H1 (cell line): ENCODE measurements at regions not wholly inside any gene's neighbourhood (a gene's known extent, or its start where the extent isn't known, plus 50 kb on each side); places are given as distances from the start of the nearest gene placed in this dataset.

Source experiments
- CTCF ChIA-PET: fragments of 300-600 bp; sonication (Branson Sonifier 250); formaldehyde crosslinking; loops from one replicate; lab custom pipeline; 2021; ENCODE audit not compliant: partially characterized antibody; lab: Charles Lee
- POLR2A ChIA-PET: fragments of 300-600 bp; sonication (Branson Sonifier 250); formaldehyde crosslinking; loops from one replicate; lab custom pipeline; 2021; ENCODE audit warnings: inconsistent platforms; ENCODE audit not compliant: partially characterized antibody; lab: Charles Lee
- DNase-seq, 2 experiments: peaks; one replicate each; pipeline versions ENCODE4 v3.0.0 to v3.0.0-alpha.2; 2010 to 2022; ENCODE audit warnings: low spot score in 2 of 2, low read depth in 1 of 2, mixed read lengths in 1 of 2
- FAIRE-seq: peaks from 2 replicates; lab custom pipeline; 2011; peaks lifted over from hg19 to GRCh38; lab: Jason Lieb, UNC
- H2AFZ ChIP-seq: 2 replicates; pipeline ENCODE4 v1.8.1; 2012; ENCODE audit warnings: low read length, inconsistent platforms
- H2AK5ac ChIP-seq: 2 replicates; pipeline ENCODE4 v1.6.1; 2013; ENCODE audit warnings: low read depth, low read length
- H2BK120ac ChIP-seq: replicated peaks from 2 replicates; pipeline ENCODE3; 2013; ENCODE audit warnings: low read depth, low read length, inconsistent platforms
- H2BK12ac ChIP-seq: 2 replicates; pipeline ENCODE4 v1.6.1; 2013; ENCODE audit warnings: low read depth, low read length
- H2BK15ac ChIP-seq: 2 replicates; pipeline ENCODE4 v1.6.1; 2013; ENCODE audit warnings: low read length
- H2BK20ac ChIP-seq: 2 replicates; pipeline ENCODE4 v1.6.1; 2013; ENCODE audit warnings: low read length
- H2BK5ac ChIP-seq: 2 replicates; pipeline ENCODE4 v1.6.1; 2013; ENCODE audit warnings: low read depth, low read length
- H3K14ac ChIP-seq: 2 replicates; pipeline ENCODE4 v1.6.1; 2013; ENCODE audit warnings: inconsistent platforms; ENCODE audit not compliant: insufficient read length
- H3K18ac ChIP-seq: 2 replicates; pipeline ENCODE4 v1.6.1; 2013; ENCODE audit warnings: low read length; ENCODE audit errors: extremely low read depth
- H3K23ac ChIP-seq: 2 replicates; pipeline ENCODE4 v1.6.1; 2013; ENCODE audit warnings: inconsistent platforms; ENCODE audit not compliant: insufficient read length
- H3K23me2 ChIP-seq: 2 replicates; pipeline ENCODE4 v1.6.1; 2013; ENCODE audit warnings: low read depth, low read length
- H3K27ac ChIP-seq: 2 replicates; pipeline ENCODE4 v1.6.1; 2011; ENCODE audit warnings: low read depth, low read length, inconsistent platforms
- H3K27me3 ChIP-seq, 4 experiments: replicated peaks in 1 of 4; 1 replicate in 1 of 4; 2 replicates in 3 of 4; pipeline versions ENCODE4 v1.6.1 to v1.8.1; 2011 to 2013; ENCODE audit warnings: low read length in 3 of 4, mild to moderate bottlenecking in 3 of 4, inconsistent platforms in 2 of 4, mixed read lengths in 2 of 4, moderate library complexity in 1 of 4; ENCODE audit not compliant: control insufficient read depth in 3 of 4, insufficient read depth in 3 of 4; ENCODE audit errors: extremely low read depth in 1 of 4
- H3K36me3 ChIP-seq, 4 experiments: 2 replicates each; pipeline versions ENCODE4 v1.6.1 to v1.8.1; 2011 to 2013; ENCODE audit warnings: mild to moderate bottlenecking in 4 of 4, low read length in 3 of 4, moderate library complexity in 2 of 4, control low read depth in 1 of 4, inconsistent platforms in 1 of 4; ENCODE audit not compliant: insufficient read depth in 4 of 4, control insufficient read depth in 2 of 4
- H3K4ac ChIP-seq: replicated peaks from 2 replicates; pipeline ENCODE3; 2013; ENCODE audit warnings: low read length, low read depth, mixed read lengths, inconsistent platforms; ENCODE audit not compliant: insufficient read length
- H3K4me1 ChIP-seq, 4 experiments: replicated peaks in 1 of 4; 1 replicate in 1 of 4; 2 replicates in 3 of 4; pipeline versions ENCODE4 v1.6.1 to v1.8.1; 2011 to 2013; ENCODE audit warnings: low read length in 3 of 4, inconsistent platforms in 2 of 4, mixed read lengths in 1 of 4; ENCODE audit not compliant: insufficient read depth in 4 of 4, control insufficient read depth in 3 of 4
- H3K4me2 ChIP-seq, 2 experiments: 2 replicates each; pipeline versions ENCODE4 v1.6.1 to v1.8.1; 2011 to 2013; ENCODE audit warnings: low read depth in 2 of 2, low read length in 2 of 2, control low read depth in 1 of 2, inconsistent platforms in 1 of 2, mild to moderate bottlenecking in 1 of 2; ENCODE audit not compliant: insufficient read depth in 1 of 2
- H3K4me3 ChIP-seq, 4 experiments: fragments of 200-600, 300-600 bp in 1 of 4; sonication (generic), shearing (Covaris generic), sonication (Bioruptor Twin) in 1 of 4; 2 replicates each; pipeline versions ENCODE4 v1.5.1 to v1.8.1; 2011 to 2016; ENCODE audit warnings: low read length in 4 of 4, low read depth in 3 of 4, control low read depth in 2 of 4, inconsistent platforms in 2 of 4, mild to moderate bottlenecking in 2 of 4, mixed read lengths in 1 of 4, moderate library complexity in 1 of 4; ENCODE audit not compliant: insufficient read depth in 2 of 4; ENCODE audit errors: extremely low read depth in 1 of 4
- H3K56ac ChIP-seq: replicated peaks from 2 replicates; pipeline ENCODE3; 2013; ENCODE audit warnings: low read depth, mild to moderate bottlenecking, mixed read lengths, low read length, inconsistent platforms; ENCODE audit not compliant: insufficient read length
- H3K79me1 ChIP-seq: 2 replicates; pipeline ENCODE4 v1.6.1; 2013; ENCODE audit warnings: low read depth, low read length, control low read depth
- H3K79me2 ChIP-seq, 2 experiments: 2 replicates each; pipeline versions ENCODE4 v1.6.1 to v1.8.1; 2012 to 2013; ENCODE audit warnings: low read length in 2 of 2, mild to moderate bottlenecking in 2 of 2, inconsistent platforms in 1 of 2; ENCODE audit not compliant: insufficient read depth in 2 of 2, control insufficient read depth in 1 of 2
- H3K9ac ChIP-seq, 4 experiments: replicated peaks in 1 of 4; 1 replicate in 1 of 4; 2 replicates in 3 of 4; pipeline versions ENCODE4 v1.6.1 to v1.8.1; 2011 to 2013; ENCODE audit warnings: low read depth in 3 of 4, low read length in 3 of 4, control low read depth in 2 of 4, mild to moderate bottlenecking in 2 of 4, moderate library complexity in 2 of 4, inconsistent platforms in 1 of 4; ENCODE audit errors: extremely low read depth in 1 of 4
- H3K9me3 ChIP-seq, 2 experiments: 2 replicates each; pipeline versions ENCODE4 v1.6.1 to v1.8.1; 2012 to 2013; ENCODE audit warnings: mild to moderate bottlenecking in 2 of 2, moderate library complexity in 2 of 2, control low read depth in 1 of 2, inconsistent platforms in 1 of 2, low read depth in 1 of 2, low read length in 1 of 2, mixed read lengths in 1 of 2; ENCODE audit not compliant: insufficient read depth in 2 of 2
- H4K20me1 ChIP-seq, 2 experiments: replicated peaks in 1 of 2; 2 replicates each; pipeline versions ENCODE3 to v1.8.1; 2011 to 2013; ENCODE audit warnings: inconsistent platforms in 2 of 2, low read length in 2 of 2, mild to moderate bottlenecking in 1 of 2; ENCODE audit not compliant: insufficient read depth in 2 of 2, control insufficient read depth in 1 of 2
- H4K5ac ChIP-seq: 2 replicates; pipeline ENCODE4 v1.6.1; 2013; ENCODE audit warnings: low read length, low read depth, mixed read lengths, inconsistent platforms; ENCODE audit not compliant: insufficient read length
- H4K8ac ChIP-seq: 2 replicates; pipeline ENCODE4 v1.8.0; 2013; ENCODE audit warnings: mild to moderate bottlenecking, moderate library complexity, low read length, inconsistent platforms; ENCODE audit not compliant: insufficient read depth; ENCODE audit errors: extremely low read depth
- H4K91ac ChIP-seq: replicated peaks from 2 replicates; pipeline ENCODE3; 2013; ENCODE audit warnings: low read length, mixed read lengths, inconsistent platforms; ENCODE audit not compliant: insufficient read length
- ASH2L ChIP-seq: fragments of 200-600, 300-600 bp; sonication (generic); IDR thresholded peaks from one replicate; pipeline ENCODE4 v1.7.1; 2017; ENCODE audit warnings: low read length
- EGR1 ChIP-seq: IDR thresholded peaks from 2 replicates; pipeline ENCODE4 v1.6.1; 2011; ENCODE audit warnings: low read depth, low read length, borderline replicate concordance
- EP300 ChIP-seq, 2 experiments: IDR thresholded peaks; 1 replicate in 1 of 2; 2 replicates in 1 of 2; pipeline ENCODE4 v1.6.1; 2011 to 2012; ENCODE audit warnings: low read depth in 2 of 2, low read length in 2 of 2, mild to moderate bottlenecking in 2 of 2, borderline replicate concordance in 1 of 2, inconsistent platforms in 1 of 2, moderate library complexity in 1 of 2
- EZH2 ChIP-seq: fragments of 200-600 bp; sonication (generic); IDR thresholded peaks from 2 replicates; pipeline ENCODE4 v1.7.1; 2012; ENCODE audit warnings: low read depth, mild to moderate bottlenecking, moderate library complexity, low read length, inconsistent platforms; ENCODE audit not compliant: severe bottlenecking
- PHF8 ChIP-seq: fragments of 200-600 bp; sonication (generic); conservative IDR thresholded peaks from 2 replicates; pipeline ENCODE4 v1.7.1; 2012; ENCODE audit warnings: low read depth, mild to moderate bottlenecking, inconsistent platforms, low read length, moderate library complexity
- POLR2AphosphoS5 ChIP-seq: IDR thresholded peaks from 2 replicates; pipeline ENCODE4 v1.6.1; 2011; ENCODE audit warnings: low read depth, low read length
- RBBP5 ChIP-seq: IDR thresholded peaks from 2 replicates; pipeline ENCODE4 v1.7.1; 2012; ENCODE audit warnings: low read depth, mild to moderate bottlenecking, inconsistent platforms, low read length, moderate library complexity, borderline replicate concordance
- SRF ChIP-seq: IDR thresholded peaks from 2 replicates; pipeline ENCODE4 v1.6.1; 2011; ENCODE audit warnings: mild to moderate bottlenecking, low read depth, low read length, moderate library complexity
- TAF7 ChIP-seq: optimal IDR thresholded peaks from 2 replicates; pipeline ENCODE3; 2011; ENCODE audit warnings: low read depth, mild to moderate bottlenecking, inconsistent platforms, low read length, moderate library complexity, borderline replicate concordance
- WGBS, 2 experiments: shearing (Covaris generic) in 1 of 2; methylation state at CpG; one replicate each; pipeline versions ENCODE4 v1.1.6 to v1.1.7; 2013 to 2015; ENCODE audit warnings: low lambda C conversion rate in 2 of 2, mixed read lengths in 2 of 2, inconsistent platforms in 1 of 2, low coverage in 1 of 2, missing lambda C conversion rate in 1 of 2; ENCODE audit not compliant: insufficient replicate concordance in 2 of 2, insufficient coverage in 1 of 2, insufficient read length in 1 of 2; ENCODE audit errors: extremely low coverage in 1 of 2, missing lambda C conversion rate in 1 of 2; 5-methylcytosine and 5-hydroxymethylcytosine counted together

DNA sequence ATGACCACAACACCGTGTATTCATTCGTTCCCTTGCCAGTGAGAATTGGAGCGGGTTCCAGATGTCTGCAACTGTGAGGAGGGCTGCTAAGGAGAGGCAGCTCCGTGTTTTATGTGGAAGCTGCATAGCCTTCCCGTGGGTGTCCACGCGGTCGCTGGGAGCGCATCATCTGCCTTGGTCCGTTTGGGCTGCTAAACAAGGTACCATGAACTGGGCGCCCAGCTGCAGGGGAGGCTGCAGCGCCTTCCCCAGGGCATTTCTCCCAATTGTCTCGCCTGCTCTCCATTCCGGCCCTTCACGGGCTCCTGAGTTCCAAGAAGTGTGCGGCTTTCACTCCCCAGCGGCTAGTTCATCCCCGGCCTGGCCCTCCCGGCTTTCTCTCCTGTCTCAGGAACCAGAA is 1446.4 kb downstream of the TBC1D22A start:
- H3K23me2 ChIP-seq: peaks cover 6% of the 10 kb centered on the region; the same call in 1 of the 2 replicates
- no peak overlapping the region for H4K91ac ChIP-seq
- H3K27me3 ChIP-seq: 0 out of 7 replicates have a peak, but pooled peaks cover 0 to under 1% (median 0%) of the 10 kb centered on the region in 4 experiments
- H3K4me3 ChIP-seq: no peak overlapping the region
- no peak overlapping the region for H2BK12ac ChIP-seq
- no peak overlapping the region for H3K4ac ChIP-seq
- no peaks in the 10 kb centered on the region for H3K79me2 ChIP-seq
- H3K27ac ChIP-seq: no peak overlapping the region
- H2BK15ac ChIP-seq: no peak overlapping the region
- POLR2A ChIA-PET: no interaction called here
- H3K23ac ChIP-seq: no peak overlapping the region
- peak overlapping the region in 1 of 4 experiments; percentile 27; a peak in 1 of 7 replicates for H3K9ac ChIP-seq
- CTCF ChIA-PET: no interaction called here
- no peaks in the 10 kb centered on the region for H3K4me1 ChIP-seq
- no peak overlapping the region for H2BK120ac ChIP-seq
- WGBS, 2 experiments: 94% methylated on average over 19 of the region's 19 CpGs; no CpG with 5 or more reads in 1 of the 2 experiments
- no peak overlapping the region for H2AK5ac ChIP-seq
- no peak overlapping the region for H4K8ac ChIP-seq
- TF ChIP-seq ASH2L (no peak), TAF7 (no peak), EGR1 (no peak), RBBP5 (no peak), PHF8 (no peak), SRF (no peak), EZH2 (no peak), POLR2AphosphoS5 (no peak), EP300 (IDR thresholded peaks at IDR 0.05; ENCODE audit: borderline replicate concordance in 1 of 2, low read depth in 2 of 2, low read length in 2 of 2) (no peak)
- no peak overlapping the region for H3K4me2 ChIP-seq
- no peak overlapping the region for H3K14ac ChIP-seq
- no peak overlapping the region for H3K56ac ChIP-seq
- DNase-seq (no peak), FAIRE-seq (no peak)
- H2BK5ac ChIP-seq: no peak overlapping the region
- no peaks in the 10 kb centered on the region for H3K79me1 ChIP-seq
- H2BK20ac ChIP-seq: no peak overlapping the region
- H3K18ac ChIP-seq: no peak overlapping the region
- H2AFZ ChIP-seq: no peak overlapping the region
- H4K20me1 ChIP-seq: no peaks in the 10 kb centered on the region
- no peak overlapping the region for H4K5ac ChIP-seq
- H3K36me3 ChIP-seq: no peaks in the 10 kb centered on the region
- H3K9me3 ChIP-seq: no peaks in the 10 kb centered on the region
